GM19324 (cell line): ENCODE measurements at regions not wholly inside any gene's neighbourhood (a gene's known extent, or its start where the extent isn't known, plus 50 kb on each side); places are given as distances from the start of the nearest gene placed in this dataset.
A peak's percentile ranks its signal among the peaks of the same experiment; 100 is the strongest.
"Not testable (repeated sequence)": the region's sequence is repeated elsewhere in the genome, so short reads cannot be mapped to it uniquely, and the experiment has no call there.

ENCODE experiments used
- ATAC-seq: cut with Tn5 transposase; IDR thresholded peaks from one replicate; pipeline ENCODE4 v1.9.1; 2021; ENCODE audit warnings: mild to moderate bottlenecking, moderate library complexity; ENCODE audit not compliant: unreplicated experiment, low FRiP score

DNA sequence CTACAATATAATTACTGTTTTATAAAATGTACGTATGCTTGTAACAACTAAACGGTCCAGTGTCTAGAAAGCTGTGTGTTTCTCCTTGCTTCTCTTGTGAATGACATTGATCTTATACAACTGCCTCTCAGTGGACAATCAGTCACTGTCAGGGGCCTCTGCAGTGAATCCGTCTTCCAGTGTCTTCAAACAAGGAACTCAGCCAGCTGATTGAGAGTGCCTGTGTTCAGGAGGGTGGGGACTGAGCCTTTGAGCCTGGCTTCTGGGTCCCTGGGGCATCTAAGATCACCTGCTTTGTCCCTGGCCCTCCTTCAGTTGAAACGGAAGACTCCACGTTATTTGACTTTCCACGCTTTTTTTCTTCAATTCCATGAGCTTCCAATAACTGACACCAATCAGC, 133.1 kb upstream of the SFSWAP start:
- ATAC-seq, result no peak

DNA sequence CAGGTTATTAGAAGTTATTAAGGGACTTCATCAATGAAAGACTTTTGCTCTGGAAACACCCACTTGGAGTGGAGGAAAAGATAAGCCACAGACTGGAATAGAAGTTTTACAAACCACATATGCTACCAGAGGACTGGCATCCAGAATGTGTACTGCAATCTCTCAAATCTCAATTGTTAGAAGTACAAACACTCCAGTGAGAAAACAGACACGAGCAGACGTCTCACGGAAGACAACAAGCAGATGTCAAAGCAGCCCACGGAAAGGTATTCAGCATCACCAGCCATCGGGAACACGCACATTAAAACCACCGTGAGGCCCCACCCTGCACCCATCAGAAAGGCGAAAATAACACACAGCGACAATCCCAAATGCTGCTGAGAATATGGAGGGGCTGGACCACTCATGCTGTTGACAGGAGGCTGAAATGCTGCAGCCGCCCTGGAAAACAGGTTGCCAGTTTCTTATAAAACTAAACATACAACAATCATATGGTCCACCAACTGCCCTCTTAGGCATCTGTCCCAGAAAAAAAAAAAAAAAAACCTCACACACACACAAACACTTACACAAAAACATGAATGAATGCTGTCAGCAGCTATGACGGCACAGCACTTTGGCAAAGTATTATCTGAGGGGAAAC, 131.9 kb upstream of the SFSWAP start:
- ATAC-seq, result no peak

DNA sequence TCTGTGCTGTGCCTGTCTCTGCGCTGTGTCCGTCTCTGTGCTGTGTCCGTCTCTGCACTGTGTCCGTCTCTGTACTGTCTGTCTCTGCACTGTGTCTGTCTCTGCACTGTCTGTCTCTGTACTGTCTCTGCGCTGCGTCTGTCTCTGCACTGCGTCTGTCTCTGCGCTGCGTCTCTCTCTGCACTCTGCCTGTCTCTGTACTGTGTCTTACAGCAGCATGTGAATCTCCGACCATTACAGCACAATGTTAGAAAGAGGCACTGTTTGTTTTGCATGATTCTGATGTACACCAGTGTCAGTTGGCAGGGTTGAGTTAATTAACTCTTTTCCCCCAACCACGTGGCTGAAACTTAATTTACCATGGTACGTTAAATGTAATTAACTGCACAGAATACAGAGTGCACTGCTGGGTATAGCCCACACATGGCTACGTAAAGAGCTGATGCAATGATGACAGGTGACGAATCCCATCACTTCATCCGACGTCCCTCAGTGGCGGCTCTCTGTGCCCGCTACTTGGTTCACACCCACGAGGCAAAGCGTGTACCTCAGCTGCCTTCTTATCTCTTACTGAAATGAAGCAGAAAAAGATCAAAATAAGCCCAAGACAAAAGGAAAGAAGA, 127.7 kb upstream of the SFSWAP start:
- ATAC-seq, result no peak

DNA sequence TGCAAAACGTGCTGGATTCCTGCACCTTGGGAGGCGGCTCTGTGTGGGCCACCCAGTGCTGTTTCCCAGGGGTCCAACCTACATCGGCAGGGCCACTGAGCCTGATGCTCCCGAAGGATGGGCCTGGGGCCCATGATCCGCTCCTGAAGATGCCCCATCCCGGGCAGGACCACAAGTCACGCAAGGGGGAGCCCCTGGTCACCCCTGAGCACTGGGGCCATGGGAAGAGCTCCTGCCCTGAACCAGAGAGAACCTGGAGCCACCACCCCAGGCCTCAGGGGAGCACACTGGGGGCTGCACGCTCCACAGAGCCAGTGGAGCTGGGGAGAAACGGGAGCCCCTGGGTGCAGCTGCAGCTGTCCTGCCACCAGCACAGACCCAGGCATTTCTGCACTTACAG, 124.6 kb upstream of the SFSWAP start:
- ATAC-seq, result no peak

DNA sequence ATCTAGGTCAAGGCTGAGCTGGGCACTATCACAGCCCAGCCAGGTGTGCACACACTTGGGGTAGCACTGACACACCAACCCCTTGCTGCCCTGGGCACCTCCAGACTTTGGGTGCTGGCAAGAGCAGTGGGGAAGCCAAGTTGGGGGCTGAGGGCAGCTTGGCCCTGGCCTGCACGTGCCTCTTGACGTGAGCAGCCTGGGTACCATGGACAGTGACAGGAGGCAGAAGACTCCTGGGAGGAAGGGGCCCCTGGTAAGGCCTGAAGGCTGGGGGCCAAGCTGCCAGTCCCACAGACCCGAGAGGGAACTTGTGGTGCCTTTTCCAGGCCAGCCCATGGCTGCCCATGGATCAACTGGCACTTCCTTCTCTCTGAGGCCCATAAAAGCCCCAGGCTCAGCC, 124.1 kb upstream of the SFSWAP start:
- no peak for ATAC-seq

DNA sequence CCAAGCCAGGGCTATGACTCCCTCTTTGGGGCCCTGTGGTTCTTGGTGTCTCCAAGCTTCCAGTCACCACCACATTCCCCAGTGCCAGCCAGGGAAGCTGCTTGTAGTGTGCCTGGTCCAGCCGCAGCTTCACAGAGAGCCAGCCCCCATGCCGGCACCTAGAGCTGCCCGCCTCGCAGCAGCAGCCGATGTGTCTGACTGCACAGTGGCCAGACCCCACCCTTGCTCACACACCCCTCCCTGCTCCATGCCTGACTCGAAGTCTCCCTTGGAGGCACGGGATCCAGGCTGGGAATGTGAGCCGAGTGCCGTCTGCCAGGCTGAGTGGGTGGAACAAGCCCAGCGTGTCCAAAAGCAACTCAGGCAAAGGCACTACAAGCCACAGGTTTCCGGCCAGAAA, 123.3 kb upstream of the SFSWAP start:
- no peak for ATAC-seq

DNA sequence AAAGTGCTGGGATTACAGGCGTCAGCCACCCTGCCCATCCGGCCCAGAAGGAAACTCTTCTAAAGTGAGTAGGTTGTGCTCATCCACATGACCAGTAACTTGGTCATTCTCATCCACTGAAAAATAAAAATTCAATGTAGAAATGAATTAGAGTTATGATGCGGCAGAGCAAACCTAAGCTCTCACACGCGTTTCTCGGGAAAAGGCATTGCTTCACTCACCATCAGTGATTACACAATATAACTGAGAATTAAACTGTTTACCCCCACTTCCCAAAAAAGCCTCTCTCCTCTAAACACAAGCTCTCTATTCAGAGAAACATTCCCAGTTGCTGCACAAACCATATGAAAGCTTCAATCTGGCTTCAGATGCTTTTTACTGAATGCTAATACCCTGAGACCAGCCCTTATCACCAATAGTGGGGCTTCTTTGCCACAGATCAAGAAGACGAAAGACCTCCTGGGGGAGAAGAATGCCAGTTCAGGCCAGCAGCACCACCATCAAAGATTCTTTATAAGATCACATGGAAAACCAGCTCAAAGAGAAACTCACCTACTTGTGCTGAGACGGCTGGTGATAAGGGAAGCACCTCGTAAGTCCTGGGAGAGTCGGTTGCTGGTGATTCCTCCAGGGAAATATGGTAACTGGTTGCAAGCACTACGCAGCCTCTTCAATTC, 121.5 kb upstream of the SFSWAP start:
- ATAC-seq, result no peak

DNA sequence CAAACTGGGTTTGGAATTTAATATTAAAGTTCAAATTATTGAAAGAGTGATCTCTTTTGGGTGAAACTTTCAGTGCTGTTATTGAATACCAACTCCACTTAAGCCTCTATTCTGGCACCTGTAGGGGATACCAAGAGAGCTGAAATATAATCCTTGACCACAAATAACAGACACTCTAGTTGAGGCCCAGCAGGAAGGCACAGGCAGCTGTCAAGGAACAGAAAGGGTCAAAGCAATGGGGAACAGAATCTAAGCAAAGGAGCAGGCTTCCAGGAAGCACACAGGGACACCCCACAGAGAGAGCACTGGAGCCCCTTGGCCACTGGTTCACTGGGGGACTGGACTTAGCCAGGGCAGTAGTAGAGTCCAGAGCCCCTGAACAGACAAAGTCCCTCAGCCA, 120.9 kb upstream of the SFSWAP start:
- ATAC-seq, result no peak

DNA sequence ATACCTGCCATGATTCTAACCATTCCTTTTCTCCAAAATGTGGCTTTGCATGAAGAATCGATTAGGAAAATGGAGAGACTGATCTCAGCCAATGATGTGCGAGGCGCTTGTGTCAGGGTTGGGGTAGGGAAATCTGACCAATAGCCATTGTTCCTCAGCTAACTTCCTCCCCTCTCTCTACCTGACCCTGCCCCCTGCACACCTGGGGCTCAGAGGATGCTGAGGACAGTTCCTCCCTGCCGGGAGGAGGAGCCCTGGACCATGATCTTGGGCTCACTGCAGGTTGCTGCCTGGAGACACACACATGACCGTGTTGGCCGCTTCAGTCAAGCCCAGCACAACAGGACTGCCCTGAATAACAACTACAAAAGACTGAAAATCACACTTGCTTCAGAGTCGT, 119.8 kb upstream of the SFSWAP start:
- ATAC-seq, result no peak

DNA sequence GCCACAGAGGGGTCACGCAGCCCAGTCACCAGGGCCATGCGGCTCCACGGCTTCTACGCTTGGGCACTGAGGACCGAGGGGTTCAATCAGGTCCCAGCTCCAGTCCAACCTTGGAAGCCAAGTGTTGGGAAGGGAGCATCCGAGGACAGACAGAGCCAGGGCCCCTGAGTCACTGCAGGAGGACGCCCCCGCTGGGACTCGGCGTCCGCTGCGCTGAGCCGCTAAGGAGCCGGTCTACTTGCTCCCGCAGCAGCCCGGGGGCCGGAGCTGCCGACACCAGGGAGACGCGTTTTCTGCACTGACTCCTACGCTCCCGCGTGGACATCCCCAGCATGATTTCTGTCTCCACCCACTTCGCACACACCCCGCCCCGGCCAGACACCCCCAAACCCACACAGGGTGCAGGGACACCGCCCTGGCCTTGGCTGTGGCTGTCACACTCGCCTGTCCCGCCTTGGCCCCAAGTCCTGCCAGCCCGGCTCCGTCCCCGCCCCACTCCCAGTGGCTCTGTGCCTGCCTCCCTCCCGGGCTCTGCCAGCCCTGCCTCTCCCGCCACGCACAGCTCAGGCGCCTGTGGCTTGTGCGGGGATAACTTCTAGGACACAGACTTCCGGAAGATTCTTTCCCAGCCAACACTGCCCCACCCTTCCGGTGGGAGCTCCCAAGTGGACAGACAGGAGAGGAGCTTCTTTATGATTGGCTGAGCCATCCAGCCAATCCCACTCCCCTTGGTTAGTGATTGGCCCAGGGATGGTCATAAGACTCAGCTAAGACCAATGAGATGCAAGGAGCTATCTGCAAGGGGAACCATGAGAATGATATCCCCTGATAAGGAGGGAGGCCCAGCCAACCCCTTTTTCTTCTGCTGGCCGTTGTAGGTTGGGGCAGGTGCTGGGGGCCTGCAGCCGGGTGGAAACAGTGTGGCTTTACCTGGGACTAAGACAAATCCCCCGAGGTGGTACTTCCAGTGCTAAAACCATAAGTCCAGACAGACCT, 118.9 kb upstream of the SFSWAP start:
- ATAC-seq, result no peak

DNA sequence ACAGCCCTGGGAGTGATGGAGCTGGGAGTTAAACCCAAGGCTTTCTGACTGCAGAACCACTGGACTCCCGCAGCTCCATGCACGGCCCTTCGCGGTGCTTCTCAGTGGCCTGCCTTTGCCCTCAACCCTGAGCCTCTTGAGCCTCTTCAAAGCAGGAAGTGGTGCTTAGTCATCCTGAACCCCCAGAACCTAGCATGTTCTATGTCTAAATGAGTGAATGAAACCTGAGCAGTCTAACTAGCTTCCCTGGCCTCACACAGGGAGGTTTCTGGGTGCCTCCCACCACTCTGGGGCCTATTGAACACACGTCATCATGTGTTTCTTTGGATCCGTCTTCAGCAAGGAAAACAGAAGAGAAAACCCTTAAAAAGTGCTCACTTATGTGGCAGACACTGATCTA, 117.9 kb upstream of the SFSWAP start:
- peak; percentile 91 for ATAC-seq

DNA sequence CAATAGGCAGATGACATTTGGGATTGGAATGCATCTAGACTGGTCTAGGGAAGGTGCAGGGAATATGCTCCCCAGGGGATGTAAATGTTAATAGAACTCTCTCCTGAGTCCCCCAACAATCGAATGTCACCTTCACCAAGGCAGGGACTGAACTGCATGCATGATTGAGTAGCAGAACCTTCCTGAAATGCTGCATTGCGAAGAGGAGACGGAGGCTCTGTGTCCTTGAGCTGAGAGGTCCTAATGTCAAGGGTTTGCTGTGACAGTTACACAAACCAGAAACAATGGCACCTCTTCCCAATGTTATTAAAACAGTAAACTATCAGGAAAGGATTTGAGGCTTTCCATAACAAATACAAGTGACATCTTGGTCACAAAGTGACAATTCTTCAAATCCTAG, 117.5 kb upstream of the SFSWAP start:
- ATAC-seq, result no peak

DNA sequence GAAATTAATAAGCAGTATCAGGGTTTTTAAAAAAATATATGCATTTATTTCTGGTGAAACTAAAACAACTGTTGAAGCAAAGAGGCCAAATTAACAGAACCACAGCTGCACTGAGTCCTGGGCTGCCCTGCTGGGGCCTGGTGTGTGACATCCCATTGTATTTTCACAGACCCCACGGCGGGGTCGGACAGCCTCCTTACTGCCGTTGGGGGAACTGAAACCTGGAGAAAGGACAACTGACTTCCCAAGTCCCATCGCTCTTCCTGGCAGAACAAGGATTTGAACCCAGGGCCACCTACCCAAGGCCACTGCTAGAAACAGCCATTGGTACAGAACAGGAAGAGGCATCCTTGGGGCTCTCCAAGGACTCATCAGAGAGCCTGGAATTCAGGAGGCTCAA, 114.8 kb upstream of the SFSWAP start:
- ATAC-seq, result no peak

DNA sequence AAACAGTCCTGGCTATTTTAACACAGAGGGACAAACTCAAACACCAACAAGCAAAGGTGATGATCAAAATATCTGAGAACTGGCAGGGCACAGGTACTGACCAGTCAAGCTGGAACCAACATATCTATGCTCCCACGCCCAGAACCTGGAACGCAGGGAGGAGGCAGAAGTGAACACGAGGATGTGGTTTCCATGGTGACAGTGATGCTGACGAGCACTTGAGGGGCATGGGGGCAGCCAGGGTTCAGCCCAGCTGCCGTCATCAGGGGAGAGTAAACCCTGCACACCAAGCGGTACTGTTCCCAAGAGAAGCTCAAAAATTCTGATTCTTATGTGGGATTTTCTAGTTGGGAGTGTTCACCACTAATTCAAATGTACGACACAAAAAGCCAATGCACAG, 113.6 kb upstream of the SFSWAP start:
- ATAC-seq, result no peak

DNA sequence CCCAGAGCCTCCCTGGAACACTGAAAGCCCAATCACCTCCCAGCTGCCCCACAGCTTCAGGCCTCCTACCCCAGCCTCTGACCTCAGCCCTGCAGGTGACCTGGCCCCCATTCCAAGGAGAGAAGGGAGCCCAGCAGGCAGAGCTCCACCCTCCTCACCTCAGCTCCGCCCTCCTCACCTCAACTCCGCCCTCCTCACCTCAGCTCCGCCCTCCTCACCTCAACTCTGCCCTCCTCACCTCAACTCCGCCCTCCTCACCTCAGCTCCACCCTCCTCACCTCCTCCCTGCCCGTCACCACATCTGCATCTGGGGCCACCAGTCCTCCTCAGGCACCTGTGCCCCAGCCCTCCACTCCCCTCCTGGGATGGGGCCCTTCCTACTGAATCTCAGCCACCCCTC, 112.2 kb upstream of the SFSWAP start:
- ATAC-seq, result no peak

DNA sequence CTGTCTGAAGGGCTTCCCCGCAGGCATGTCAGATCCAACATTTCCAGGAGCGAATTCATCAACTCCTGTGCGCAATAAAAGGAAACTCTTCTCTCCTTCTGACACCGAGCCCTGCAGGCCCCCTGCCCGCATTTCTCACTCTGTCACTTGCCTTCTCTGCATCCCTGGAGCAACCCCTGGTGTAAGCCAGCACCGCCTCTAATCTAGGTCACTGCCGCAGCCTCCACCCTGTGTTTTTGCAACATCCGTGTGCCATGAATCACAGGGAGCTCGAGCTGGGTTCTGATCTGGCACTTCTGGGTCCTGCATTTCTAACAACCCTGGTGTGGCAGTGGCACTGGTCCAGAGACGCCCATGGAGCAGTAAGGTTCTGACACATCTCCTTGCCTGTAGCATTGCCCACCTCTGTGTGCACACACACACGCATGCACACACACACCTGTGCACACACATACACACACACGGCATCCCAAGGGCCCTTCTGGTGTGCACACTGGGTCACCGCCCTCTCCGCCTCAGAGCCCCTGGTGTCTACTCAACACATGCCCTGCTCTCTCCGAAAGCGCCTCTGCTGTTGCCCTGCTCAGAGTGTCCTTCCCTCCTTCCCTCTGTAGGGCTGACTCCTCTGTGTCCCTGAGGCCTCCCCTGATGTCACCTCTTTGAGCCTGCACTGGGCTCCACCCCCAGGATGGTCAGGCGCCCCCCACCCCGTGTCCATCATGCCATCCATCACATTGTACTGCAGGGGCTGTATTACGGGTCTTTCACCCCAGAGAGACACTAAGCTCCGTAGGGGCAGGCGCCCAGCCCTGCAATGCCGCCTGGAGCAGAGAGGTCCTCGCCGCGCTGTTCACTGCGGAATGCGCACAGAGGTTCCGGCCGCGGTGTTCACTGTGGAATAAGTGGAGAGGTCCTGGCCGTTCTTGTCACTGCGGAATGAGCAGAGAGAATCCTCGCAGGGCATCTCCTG, 111.4 kb upstream of the SFSWAP start:
- no peak for ATAC-seq

DNA sequence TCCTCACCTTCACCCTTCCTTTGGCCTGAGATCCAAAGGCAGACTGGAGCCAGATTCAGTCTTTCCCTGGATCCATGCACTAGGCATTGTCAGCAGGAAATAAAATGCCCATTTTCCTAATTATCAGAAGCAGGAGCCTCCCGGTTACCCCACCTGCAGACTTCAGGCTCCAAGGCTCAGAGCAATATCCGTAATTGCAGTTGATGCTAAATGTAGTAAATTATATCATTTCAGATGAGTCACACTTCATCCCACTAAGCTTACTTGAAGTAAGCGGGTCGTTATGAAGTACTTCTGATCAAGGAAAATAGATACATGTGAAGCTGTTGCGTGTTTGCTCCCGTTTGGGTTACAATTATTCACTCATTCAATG, 110.7 kb upstream of the SFSWAP start:
- no peak for ATAC-seq

DNA sequence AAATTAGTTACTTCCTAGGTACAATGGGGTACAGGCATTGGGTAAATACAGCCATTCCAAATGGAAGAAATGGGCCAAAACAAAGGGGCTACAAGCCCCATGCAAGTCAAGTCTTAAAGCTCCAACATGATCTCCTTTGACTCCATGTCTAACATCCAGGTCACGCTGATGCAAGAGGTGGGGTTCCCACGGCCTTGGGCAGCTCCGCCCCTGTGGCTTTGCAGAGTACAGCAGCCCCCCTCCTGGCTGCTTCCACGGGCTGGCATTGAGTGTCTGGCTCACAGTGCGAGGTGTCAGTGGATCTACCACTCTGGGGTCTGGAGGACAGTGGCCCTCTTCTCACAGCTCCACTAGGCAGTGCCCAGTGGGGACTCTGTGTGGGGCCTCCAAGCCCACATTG, 109.4 kb upstream of the SFSWAP start:
- ATAC-seq, result not testable (repeated sequence)

DNA sequence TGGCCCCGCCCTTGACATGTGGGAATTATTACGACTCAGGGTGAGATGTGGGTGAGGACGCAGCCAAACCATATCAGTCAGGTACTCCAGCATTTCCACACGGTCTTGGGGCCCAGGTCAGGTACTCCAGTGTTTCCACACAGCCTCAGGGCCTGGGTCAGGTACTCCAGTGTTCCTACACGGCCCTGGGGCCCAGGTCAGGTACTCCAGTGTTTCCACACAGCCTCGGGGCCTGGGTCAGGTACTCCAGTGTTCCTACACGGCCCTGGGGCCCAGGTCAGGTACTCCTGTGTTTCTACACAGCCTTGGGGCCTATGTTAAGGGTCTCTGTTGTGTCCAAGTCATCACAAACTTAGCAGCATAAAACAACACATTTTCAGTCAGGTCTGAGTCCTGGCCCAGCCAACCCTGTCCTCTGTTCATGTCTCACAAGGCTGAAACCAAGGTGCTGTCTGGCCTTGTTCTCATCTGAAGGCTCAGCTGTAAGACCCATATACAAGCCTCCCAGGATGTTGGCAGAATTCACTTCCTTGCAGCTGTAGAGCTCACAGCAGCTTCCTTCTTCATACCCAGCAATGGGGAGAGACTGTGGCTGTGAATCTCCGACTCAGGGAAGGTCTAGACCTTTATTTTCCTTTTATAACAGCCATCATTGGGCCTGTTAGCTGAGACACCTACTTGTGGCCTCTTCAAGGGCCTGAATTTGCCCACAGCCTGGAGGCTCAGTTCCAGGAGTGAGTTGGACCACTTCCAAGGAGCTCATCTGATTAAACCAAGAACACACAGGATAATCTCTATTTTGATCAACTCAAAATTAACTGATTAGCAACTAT, 107.6 kb upstream of the SFSWAP start:
- ATAC-seq, result no peak
